K562 (cell line): ENCODE measurements at regions not wholly inside any gene's neighbourhood (a gene's known extent, or its start where the extent isn't known, plus 50 kb on each side); places are given as distances from the start of the nearest gene placed in this dataset.

Source experiments
- BRCA1 ChIP-seq, 2 experiments: fragments of 450-650 bp in 1 of 2; sonication (generic) in 1 of 2; formaldehyde crosslinking in 1 of 2; IDR thresholded peaks; 2 replicates each; pipeline versions ENCODE4 v1.5.0 to v1.6.1; 2017 to 2020; ENCODE audit warnings: mild to moderate bottlenecking in 1 of 2, missing genetic modification reagents in 1 of 2
- HDAC1 ChIP-seq, 2 experiments: fragments of 450-650 bp; IDR thresholded peaks; 2 replicates each; pipeline ENCODE4 v1.6.1; 2016 to 2017; ENCODE audit warnings: inconsistent platforms in 1 of 2, mild to moderate bottlenecking in 1 of 2, moderate library complexity in 1 of 2
- HDAC6 ChIP-seq: IDR thresholded peaks from 2 replicates; pipeline ENCODE4 v1.6.1; 2012; ENCODE audit warnings: low read depth, mild to moderate bottlenecking, control low read depth, inconsistent platforms, low read length, moderate library complexity
- HEY1 ChIP-seq: fragments of 250-450 bp; sonication (Bioruptor Pico); IDR thresholded peaks from 2 replicates; pipeline ENCODE4 v1.5.0; 2020; ENCODE audit warnings: mild to moderate bottlenecking, moderate library complexity, borderline replicate concordance
- ILK ChIP-seq: fragments of 450-650 bp; IDR thresholded peaks from 2 replicates; pipeline ENCODE4 v1.6.1; 2016; ENCODE audit warnings: missing genetic modification characterization, low read depth, mild to moderate bottlenecking, missing compliant biosample characterization, moderate library complexity, borderline replicate concordance
- LCOR ChIP-seq: sonication (generic); formaldehyde crosslinking; IDR thresholded peaks from 2 replicates; pipeline ENCODE4 v1.8.0; 2022; ENCODE audit warnings: mild to moderate bottlenecking, missing genetic modification reagents
- MAZ ChIP-seq, 2 experiments: fragments of 450-650 bp in 1 of 2; sonication (generic) in 1 of 2; formaldehyde crosslinking; IDR thresholded peaks in 1 of 2; conservative IDR thresholded peaks in 1 of 2; 2 replicates each; pipeline versions ENCODE4 v1.4.0 to v1.5.0; 2020; ENCODE audit warnings: mild to moderate bottlenecking in 1 of 2, missing genetic modification reagents in 1 of 2
- MBD2 ChIP-seq: sonication (generic); IDR thresholded peaks from 2 replicates; pipeline ENCODE4 v1.6.1; 2016; ENCODE audit warnings: low read depth, borderline replicate concordance
- NFE2 ChIP-seq: IDR thresholded peaks from 2 replicates; pipeline ENCODE4 v1.6.1; 2014; ENCODE audit warnings: antibody characterized with exemption, low read depth
- PRMT5 ChIP-seq: sonication (generic); formaldehyde crosslinking; IDR thresholded peaks from 2 replicates; pipeline ENCODE4 v1.5.0; 2020; ENCODE audit warnings: missing genetic modification reagents
- RAD51 ChIP-seq: fragments of 450-650 bp; IDR thresholded peaks from 2 replicates; pipeline ENCODE4 v1.7.1; 2016; ENCODE audit warnings: low read depth, mild to moderate bottlenecking, borderline replicate concordance
- RBM25 ChIP-seq: fragments of 200-400 bp; formaldehyde crosslinking; IDR thresholded peaks from 2 replicates; pipeline ENCODE4 v1.6.1; 2018; ENCODE audit warnings: low read length, low read depth, moderate library complexity; ENCODE audit not compliant: severe bottlenecking
- RFX5 ChIP-seq: IDR thresholded peaks from 2 replicates; pipeline ENCODE4 v1.6.1; 2011; ENCODE audit warnings: low read depth, mild to moderate bottlenecking, improper control_type of control experiment, low read length
- SP1 ChIP-seq: sonication (generic); formaldehyde crosslinking; IDR thresholded peaks from 2 replicates; pipeline ENCODE4 v1.8.1; 2022; ENCODE audit warnings: mild to moderate bottlenecking, missing genetic modification reagents
- U2AF1 ChIP-seq: fragments of 200-400 bp; formaldehyde crosslinking; optimal IDR thresholded peaks from 2 replicates; pipeline ENCODE3; 2017; ENCODE audit warnings: mild to moderate bottlenecking, low read depth, low read length, moderate library complexity
- ZNF561 ChIP-seq: fragments of 450-650 bp; formaldehyde crosslinking; conservative IDR thresholded peaks from 2 replicates; pipeline ENCODE4 v1.4.0; 2020; ENCODE audit warnings: mild to moderate bottlenecking, moderate library complexity
- TF ChIP-seq, protein P1 (sequence below): fragments of 450-650 bp; IDR thresholded peaks from 2 replicates; pipeline ENCODE4 v1.6.1; 2017; ENCODE audit warnings: antibody characterized with exemption
- TF ChIP-seq, protein P2 (sequence below): fragments of 250-450 bp; sonication (Bioruptor Pico); IDR thresholded peaks from 2 replicates; pipeline ENCODE4 v1.4.0; 2020; ENCODE audit warnings: borderline replicate concordance
- TF ChIP-seq, protein P3 (sequence below): fragments of 200-800 bp; sonication (Bioruptor generic); IDR thresholded peaks from 2 replicates; pipeline ENCODE4 v1.6.1; 2017; ENCODE audit warnings: missing genetic modification characterization, missing compliant biosample characterization

DNA sequence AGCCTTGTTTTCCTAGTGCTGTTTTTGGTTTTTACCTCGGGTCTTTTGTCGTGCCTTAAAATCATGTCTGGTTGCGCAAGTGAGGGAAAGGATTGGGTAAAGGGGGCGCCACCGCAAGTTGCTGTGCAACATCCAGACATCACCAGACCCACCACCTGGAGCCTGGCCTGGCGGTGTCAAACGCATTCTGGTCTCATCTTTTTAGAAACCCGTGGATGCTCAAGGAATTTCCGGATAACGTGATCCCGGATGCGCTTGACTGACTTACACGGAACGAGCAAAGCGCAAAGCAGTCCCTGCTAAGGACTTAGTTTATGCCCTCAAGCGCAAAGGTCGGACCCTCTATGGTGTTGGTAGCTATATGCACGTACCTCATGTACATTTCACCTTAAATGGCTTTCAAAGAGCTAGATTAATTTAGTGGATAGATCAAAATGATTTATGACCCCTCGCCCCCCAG is 105.2 kb downstream of the OR2B2 start (continued):
- TF ChIP-seq SP1 (peak; percentile 23; the same call in 1 of the 2 replicates), PRMT5 (CRISPR knock-in tag) (no peak), U2AF1 (no peak), RAD51 (no peak), ILK (tag) (no peak), HDAC6 (no peak), RBM25 (no peak), MBD2 (no peak), HEY1 (CRISPR knock-in tag) (0 out of 2 replicates have a peak, but pooled peaks have one; percentile 53), ZNF561 (CRISPR knock-in tag) (no peak), MAZ (CRISPR knock-in tag; conservative IDR thresholded peaks at IDR 0.05 in 1 of 2, IDR thresholded peaks at IDR 0.05 in 1 of 2) (no peak; a peak in 1 of 4 replicates), HDAC1 (IDR thresholded peaks at IDR 0.05) (peak in 1 of 2 experiments; percentile 48; a peak in 1 of 4 replicates), BRCA1 (IDR thresholded peaks at IDR 0.05) (no peak), BRCA1 (CRISPR knock-in tag; IDR thresholded peaks at IDR 0.05) (no peak), LCOR (CRISPR knock-in tag) (no peak), NFE2 (no peak), RFX5 (no peak)
- TF ChIP-seq, protein P1, sequence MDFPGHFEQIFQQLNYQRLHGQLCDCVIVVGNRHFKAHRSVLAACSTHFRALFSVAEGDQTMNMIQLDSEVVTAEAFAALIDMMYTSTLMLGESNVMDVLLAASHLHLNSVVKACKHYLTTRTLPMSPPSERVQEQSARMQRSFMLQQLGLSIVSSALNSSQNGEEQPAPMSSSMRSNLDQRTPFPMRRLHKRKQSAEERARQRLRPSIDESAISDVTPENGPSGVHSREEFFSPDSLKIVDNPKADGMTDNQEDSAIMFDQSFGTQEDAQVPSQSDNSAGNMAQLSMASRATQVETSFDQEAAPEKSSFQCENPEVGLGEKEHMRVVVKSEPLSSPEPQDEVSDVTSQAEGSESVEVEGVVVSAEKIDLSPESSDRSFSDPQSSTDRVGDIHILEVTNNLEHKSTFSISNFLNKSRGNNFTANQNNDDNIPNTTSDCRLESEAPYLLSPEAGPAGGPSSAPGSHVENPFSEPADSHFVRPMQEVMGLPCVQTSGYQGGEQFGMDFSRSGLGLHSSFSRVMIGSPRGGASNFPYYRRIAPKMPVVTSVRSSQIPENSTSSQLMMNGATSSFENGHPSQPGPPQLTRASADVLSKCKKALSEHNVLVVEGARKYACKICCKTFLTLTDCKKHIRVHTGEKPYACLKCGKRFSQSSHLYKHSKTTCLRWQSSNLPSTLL: no peak
- TF ChIP-seq, protein P2, sequence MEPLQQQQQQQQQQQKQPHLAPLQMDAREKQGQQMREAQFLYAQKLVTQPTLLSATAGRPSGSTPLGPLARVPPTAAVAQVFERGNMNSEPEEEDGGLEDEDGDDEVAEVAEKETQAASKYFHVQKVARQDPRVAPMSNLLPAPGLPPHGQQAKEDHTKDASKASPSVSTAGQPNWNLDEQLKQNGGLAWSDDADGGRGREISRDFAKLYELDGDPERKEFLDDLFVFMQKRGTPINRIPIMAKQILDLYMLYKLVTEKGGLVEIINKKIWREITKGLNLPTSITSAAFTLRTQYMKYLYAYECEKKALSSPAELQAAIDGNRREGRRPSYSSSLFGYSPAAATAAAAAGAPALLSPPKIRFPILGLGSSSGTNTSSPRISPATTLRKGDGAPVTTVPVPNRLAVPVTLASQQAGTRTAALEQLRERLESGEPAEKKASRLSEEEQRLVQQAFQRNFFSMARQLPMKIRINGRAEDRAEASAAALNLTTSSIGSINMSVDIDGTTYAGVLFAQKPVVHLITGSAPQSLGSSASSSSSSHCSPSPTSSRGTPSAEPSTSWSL (CRISPR knock-in tag): no peak
- TF ChIP-seq, protein P3, sequence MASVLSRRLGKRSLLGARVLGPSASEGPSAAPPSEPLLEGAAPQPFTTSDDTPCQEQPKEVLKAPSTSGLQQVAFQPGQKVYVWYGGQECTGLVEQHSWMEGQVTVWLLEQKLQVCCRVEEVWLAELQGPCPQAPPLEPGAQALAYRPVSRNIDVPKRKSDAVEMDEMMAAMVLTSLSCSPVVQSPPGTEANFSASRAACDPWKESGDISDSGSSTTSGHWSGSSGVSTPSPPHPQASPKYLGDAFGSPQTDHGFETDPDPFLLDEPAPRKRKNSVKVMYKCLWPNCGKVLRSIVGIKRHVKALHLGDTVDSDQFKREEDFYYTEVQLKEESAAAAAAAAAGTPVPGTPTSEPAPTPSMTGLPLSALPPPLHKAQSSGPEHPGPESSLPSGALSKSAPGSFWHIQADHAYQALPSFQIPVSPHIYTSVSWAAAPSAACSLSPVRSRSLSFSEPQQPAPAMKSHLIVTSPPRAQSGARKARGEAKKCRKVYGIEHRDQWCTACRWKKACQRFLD (CRISPR knock-in tag): 0 out of 2 replicates have a peak, but pooled peaks have one; percentile 30
